Large intestine (tissue), 3 donors: ENCODE measurements at regions not wholly inside any gene's neighbourhood (a gene's known extent, or its start where the extent isn't known, plus 50 kb on each side); places are given as distances from the start of the nearest gene placed in this dataset.
A peak's percentile ranks its signal among the peaks of the same experiment; 100 is the strongest.

Source experiments
- DNase-seq, 2 donors: peaks; one replicate each; pipeline versions ENCODE4 v3.0.0 to v3.0.0-alpha.2; 2013
- H3K27ac ChIP-seq: one replicate; pipeline ENCODE4 v1.5.1; 2013; ENCODE audit warnings: low read length
- H3K27me3 ChIP-seq: 2 replicates; pipeline ENCODE4 v1.6.1; 2013; ENCODE audit warnings: low read length; ENCODE audit not compliant: control insufficient read depth, insufficient read depth
- H3K36me3 ChIP-seq: 2 replicates; pipeline ENCODE4 v1.6.1; 2013; ENCODE audit warnings: low read length; ENCODE audit not compliant: control insufficient read depth, insufficient read depth
- H3K4me1 ChIP-seq: one replicate; pipeline ENCODE4 v1.6.1; 2013; ENCODE audit warnings: low read length; ENCODE audit not compliant: control insufficient read depth, insufficient read depth
- H3K4me3 ChIP-seq: one replicate; pipeline ENCODE4 v1.5.1; 2013; ENCODE audit warnings: low read length
- H3K9me3 ChIP-seq: one replicate; pipeline ENCODE4 v1.6.1; 2013; ENCODE audit warnings: mild to moderate bottlenecking, low read depth, low read length, moderate library complexity; ENCODE audit not compliant: control insufficient read depth
- WGBS: methylation state at CpG from one replicate; pipeline ENCODE4 v1.1.5; 2013; ENCODE audit warnings: low lambda C conversion rate; ENCODE audit not compliant: insufficient coverage; 5-methylcytosine and 5-hydroxymethylcytosine counted together

DNA sequence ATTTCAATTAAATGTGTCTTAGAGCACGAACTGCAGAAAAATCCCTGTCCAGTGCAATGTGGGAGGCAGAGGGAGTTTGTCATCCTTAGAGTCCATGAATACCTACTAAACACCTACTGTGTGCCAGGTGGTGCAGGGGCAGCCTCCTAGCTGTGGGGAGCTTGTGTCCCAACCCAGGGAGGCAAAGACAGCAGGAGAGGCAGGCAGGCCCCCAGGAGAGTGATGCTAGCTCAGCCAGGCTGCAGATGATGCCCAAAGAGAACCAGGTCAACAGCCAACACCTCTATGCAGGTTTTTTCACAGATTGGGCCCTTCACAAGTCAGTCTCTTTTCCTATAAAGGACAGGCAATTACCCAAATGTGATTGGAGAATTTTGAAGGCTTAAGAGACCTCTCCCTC, 108.2 kb upstream of the UQCRFS1 start:
- Histone ChIP-seq H3K9me3 (no peaks in the 10 kb centered on the region), H3K27me3 (no peaks in the 10 kb centered on the region), H3K27ac (no peak overlapping the region), H3K4me1 (no peaks in the 10 kb centered on the region), H3K36me3 (no peaks in the 10 kb centered on the region), H3K4me3 (no peak overlapping the region)
- no CpG with 5 or more reads among the region's 1 CpG for WGBS
- no peak for DNase-seq

DNA sequence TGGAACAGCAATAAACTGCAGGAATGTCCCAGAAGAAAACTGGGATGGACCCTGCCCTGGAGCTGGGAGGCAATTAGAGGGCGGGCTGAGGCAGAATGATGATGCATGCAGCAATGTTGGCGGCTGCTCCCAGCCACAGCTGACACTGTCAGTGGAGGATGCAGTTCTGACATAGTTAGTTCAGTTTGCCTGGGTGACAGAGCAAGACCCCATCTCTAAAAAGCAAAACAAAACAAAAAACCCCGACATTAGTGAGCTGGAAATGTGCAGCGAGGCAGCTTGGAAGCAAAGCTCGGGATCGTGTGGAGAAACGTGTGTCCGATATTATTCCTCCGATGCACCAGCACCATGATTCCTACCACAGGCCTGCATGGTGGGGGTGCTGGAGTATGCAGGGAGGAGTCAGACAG, 110.1 kb upstream of the UQCRFS1 start:
- Histone ChIP-seq H3K27ac (no peak overlapping the region), H3K9me3 (no peaks in the 10 kb centered on the region), H3K4me1 (no peaks in the 10 kb centered on the region), H3K36me3 (no peaks in the 10 kb centered on the region), H3K4me3 (no peak overlapping the region), H3K27me3 (no peaks in the 10 kb centered on the region)
- no peak for DNase-seq
- no CpG with 5 or more reads among the region's 9 CpGs for WGBS

DNA sequence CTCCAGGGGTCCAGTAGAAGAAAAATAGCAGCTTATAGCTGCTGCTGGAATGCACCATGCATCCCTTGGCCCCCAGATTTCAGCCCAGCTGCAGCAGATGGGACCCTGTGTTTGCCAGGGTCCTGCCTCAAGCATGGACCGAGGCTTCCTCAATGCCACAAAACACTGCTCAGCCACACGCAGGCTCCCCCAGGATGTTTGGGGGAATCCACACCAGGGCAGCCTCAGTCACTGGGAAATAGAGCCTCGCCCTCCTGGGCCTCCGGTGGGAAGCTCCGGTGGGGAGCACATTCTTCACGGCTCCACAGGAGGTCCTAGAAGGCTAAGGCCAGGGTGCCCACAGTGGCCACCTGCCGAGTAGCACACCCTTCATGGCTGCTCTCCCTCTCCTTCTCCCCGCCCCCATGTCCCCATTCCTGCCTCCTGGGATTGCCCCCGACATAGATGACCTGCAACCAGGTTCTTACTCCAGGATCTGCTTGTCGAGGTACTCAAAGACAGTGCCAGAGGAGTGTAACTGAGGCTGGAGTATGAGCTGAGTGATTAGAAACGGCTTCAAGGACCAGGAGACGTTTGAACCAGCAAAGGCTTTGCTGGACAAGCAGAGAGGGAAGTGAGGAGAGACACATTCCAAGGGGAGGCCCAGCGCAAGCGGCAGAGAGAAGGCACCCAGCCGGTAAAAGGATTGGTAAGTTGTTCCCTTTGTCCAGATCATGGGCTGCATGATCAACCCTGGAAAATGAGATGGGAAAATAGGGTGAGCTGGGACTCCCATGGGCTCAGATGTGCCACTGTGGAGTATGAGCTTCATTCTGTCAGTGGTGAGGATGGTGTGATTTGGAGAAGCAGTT, 110.7 kb upstream of the UQCRFS1 start:
- H3K4me1 ChIP-seq, result no peaks in the 10 kb centered on the region
- WGBS, result 40% methylated on average over 3 of the region's 15 CpGs
- no peaks in the 10 kb centered on the region for H3K27me3 ChIP-seq
- DNase-seq, result no peak
- H3K9me3 ChIP-seq, result no peaks in the 10 kb centered on the region
- no peaks in the 10 kb centered on the region for H3K36me3 ChIP-seq
- no peak overlapping the region for H3K27ac ChIP-seq
- H3K4me3 ChIP-seq, result no peak overlapping the region

DNA sequence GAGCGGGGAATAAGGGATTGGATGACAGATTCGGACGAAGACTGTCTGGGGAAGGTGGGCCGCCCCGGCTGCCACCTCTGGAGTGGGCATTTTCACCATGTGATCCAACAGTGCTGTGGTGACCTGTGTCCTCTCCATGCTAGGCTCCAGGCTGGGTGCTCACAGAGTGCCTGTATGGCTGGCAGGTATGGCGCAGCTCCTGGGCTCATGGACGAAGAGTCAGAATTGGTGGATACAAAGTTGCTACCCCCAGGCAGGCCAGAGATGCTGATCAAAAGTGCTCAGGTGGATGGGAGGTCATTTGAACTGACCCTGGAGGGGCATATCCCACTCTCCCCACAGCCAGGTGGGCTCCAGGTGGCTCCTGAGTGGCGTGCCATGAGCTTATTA, 111.3 kb upstream of the UQCRFS1 start:
- Histone ChIP-seq H3K27me3 (no peaks in the 10 kb centered on the region), H3K9me3 (no peaks in the 10 kb centered on the region), H3K4me3 (no peak overlapping the region), H3K36me3 (no peaks in the 10 kb centered on the region), H3K27ac (no peak overlapping the region), H3K4me1 (no peaks in the 10 kb centered on the region)
- WGBS, result no CpG with 5 or more reads among the region's 8 CpGs
- no peak for DNase-seq

DNA sequence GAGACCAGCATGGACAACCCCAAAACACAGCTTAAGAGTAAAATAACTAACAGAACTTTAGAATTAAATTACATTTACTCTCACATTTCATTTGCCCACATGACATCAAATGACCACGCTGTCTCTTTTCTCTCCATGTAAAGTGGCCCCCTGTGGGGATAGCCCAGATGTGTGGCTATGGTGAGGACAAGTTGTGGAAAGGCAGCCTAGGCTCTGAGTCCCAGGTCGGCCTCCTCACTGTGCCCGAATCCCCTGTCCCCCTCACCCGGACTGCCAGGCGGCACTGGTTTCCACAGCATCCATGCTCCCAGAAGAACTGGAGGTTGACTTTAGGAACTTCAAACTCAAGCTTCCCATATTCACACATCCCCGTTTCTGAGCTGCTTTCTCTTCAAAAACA, 111.8 kb upstream of the UQCRFS1 start:
- no peak for DNase-seq
- no peak overlapping the region for H3K27ac ChIP-seq
- no peaks in the 10 kb centered on the region for H3K27me3 ChIP-seq
- no peak overlapping the region for H3K4me3 ChIP-seq
- no CpG with 5 or more reads among the region's 6 CpGs for WGBS
- H3K4me1 ChIP-seq, result no peaks in the 10 kb centered on the region
- H3K36me3 ChIP-seq, result no peaks in the 10 kb centered on the region
- H3K9me3 ChIP-seq, result no peaks in the 10 kb centered on the region

DNA sequence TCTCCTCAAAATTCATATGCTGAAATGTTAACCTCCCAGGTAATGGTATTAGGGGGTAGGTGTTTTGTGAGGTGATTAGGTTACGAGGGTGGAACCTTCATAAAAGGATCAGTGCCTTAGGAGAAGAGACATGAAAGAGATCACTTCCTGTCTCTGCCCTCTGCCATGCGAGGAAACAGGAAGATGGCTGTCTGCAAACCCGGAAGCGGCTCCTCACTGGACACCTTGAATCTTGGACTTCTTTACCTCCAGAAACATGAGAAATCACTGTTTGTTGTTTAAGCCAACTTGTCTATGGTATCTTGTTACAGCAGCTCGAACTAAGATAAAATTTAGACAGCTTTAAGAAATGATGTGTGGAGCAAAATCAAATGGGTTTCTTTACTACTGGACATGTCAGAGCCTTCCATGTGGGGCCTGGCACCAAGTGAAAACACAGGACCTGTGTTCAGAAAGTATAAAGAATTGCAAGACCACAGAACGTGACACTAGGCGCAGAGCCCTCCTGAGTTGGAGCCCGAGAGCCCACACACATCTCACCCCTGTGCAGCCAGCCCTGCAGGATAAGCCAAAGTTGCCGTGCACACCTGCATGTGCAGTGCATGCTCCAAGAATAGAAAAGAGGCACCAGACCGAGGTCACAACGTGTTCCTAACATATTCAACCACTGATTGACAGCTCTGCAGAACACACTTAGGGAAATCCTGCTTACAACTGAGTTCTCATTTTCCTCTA, 112.5 kb upstream of the UQCRFS1 start:
- no peaks in the 10 kb centered on the region for H3K9me3 ChIP-seq
- no peaks in the 10 kb centered on the region for H3K4me1 ChIP-seq
- no peak for DNase-seq
- H3K4me3 ChIP-seq, result no peak overlapping the region
- no peaks in the 10 kb centered on the region for H3K36me3 ChIP-seq
- H3K27me3 ChIP-seq, result no peaks in the 10 kb centered on the region
- no peak overlapping the region for H3K27ac ChIP-seq
- no CpG with 5 or more reads among the region's 11 CpGs for WGBS

DNA sequence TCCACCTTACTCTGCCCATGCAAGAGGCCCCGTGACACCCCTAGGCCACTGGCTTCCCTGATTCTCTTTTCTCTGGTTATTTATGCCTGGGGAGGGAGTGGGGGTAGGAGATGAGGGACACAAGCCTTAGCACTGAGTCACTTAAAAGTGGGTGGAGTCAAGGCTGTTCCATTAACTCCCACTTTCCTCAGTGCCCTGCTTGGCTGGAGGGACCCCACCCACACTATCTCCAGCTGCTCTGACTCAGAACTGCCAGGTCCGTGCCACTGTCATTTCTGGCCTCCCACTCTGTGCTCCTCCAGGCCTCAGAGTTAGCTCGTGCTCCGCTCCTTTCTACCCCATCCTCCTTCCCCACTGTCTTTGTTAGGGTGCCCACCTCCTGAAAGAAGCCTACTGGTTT, 113.4 kb upstream of the UQCRFS1 start:
- Histone ChIP-seq H3K27ac (no peak overlapping the region), H3K9me3 (no peaks in the 10 kb centered on the region), H3K4me3 (no peak overlapping the region), H3K27me3 (no peaks in the 10 kb centered on the region), H3K4me1 (no peaks in the 10 kb centered on the region), H3K36me3 (no peaks in the 10 kb centered on the region)
- WGBS, result no CpG with 5 or more reads among the region's 4 CpGs
- DNase-seq, result no peak

DNA sequence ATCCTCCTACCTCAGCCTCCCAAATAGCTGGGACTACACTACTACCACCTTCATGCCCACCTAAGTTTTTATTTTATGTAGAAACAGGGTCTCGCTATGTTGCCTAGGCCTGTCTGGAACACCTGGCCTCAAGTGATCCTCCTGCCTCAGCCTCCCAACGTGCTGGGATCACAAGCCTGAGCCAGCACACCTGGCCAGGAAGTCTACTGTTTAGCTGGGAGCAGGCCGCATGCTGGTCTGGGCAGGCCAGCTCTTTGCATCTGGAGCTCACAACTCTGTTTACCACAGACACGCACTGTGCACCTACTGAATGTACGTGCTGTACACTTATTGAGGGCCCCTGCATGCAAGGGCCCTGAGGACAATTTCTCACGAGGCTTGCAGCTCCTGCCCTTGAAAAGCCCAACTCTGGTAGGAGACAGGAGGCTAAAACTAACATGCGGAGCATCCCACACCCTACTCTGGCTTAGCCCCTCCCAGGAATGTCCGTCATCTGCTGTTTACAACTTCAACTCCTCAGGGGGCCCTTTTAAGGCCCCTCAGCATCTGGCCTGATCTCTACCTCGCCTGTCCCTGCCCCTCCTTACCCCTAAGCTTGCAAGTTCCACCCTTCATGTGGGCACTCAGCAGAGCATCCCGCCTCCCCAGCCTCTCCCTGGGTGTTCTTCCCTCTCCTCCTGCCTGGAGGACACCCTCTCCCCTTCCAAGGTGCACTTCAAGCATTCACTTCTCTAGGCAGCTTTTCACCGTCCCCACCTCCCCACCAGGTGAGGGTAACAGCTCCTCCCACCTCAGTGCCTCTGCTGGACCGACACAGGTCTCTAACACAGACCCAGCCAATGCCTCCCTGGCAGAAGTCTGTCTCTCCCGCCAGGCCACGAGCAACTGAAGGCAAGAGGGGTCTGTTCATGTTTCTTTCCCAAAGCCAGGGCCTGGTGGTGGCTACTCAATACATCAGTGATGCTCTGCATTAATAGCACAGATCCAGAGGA, 114.2 kb upstream of the UQCRFS1 start:
- Histone ChIP-seq H3K36me3 (no peaks in the 10 kb centered on the region), H3K4me1 (no peaks in the 10 kb centered on the region), H3K9me3 (no peaks in the 10 kb centered on the region), H3K27me3 (no peaks in the 10 kb centered on the region), H3K27ac (no peak overlapping the region), H3K4me3 (no peak overlapping the region)
- no CpG with 5 or more reads among the region's 14 CpGs for WGBS
- DNase-seq, result no peak

DNA sequence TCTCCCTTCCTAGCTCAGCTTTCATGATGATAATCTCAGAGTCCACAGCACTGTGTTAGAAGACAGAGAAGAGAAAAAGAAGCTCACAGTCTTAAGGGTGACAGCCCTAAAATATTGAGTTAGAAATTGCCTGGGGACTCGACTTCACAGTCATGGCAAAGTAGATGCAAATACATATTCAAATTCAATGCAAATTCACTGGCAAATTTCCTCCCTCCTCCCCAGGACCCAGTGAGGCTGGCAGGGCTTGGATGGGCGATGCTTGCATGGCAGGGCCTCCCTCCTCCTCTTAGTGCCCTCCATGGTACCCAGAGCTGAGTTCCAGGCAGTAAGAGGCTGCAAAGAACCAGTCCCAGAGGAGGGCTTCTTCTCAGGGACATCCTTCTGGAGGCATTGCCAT, 115.6 kb upstream of the UQCRFS1 start:
- Histone ChIP-seq H3K27me3 (no peaks in the 10 kb centered on the region), H3K9me3 (no peaks in the 10 kb centered on the region), H3K27ac (no peak overlapping the region), H3K4me3 (no peak overlapping the region), H3K4me1 (no peaks in the 10 kb centered on the region), H3K36me3 (no peaks in the 10 kb centered on the region)
- no CpG with 5 or more reads among the region's 2 CpGs for WGBS
- DNase-seq, result no peak

DNA sequence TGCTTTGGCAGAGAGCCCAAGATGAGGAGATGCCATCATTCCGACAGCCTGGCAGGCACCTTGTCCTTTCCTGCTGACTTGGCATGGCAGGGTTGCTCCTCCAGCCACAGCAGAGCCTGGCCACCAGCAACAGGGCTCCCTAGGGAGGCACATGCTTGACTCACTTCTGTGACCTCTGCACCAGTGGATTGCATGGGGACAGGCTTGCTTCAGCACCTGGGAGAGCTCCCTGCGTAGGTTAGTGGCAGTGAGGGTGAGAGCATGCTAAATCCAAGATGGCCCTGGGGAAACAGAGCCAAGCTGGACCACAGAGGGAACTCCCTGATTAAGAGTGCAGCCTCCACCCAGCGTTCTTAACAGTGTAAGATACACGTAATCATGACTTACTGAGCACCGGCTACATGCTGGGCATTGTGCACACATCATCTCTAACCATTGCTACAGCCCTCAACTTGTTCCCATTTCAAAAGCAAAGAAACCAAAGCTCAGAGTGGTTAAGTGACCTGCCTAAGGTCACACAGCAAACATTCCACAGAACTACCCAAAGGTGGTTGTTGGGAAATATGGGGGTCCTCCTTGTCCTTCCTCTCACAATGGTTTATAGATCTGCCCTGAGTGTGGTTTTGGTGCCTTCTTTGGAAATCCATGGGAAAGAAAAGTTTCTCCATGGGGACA, 116.6 kb upstream of the UQCRFS1 start:
- no peaks in the 10 kb centered on the region for H3K4me1 ChIP-seq
- no peaks in the 10 kb centered on the region for H3K27me3 ChIP-seq
- no peak overlapping the region for H3K27ac ChIP-seq
- peak in 1 of 2 donors; percentile 24 for DNase-seq
- no peaks in the 10 kb centered on the region for H3K36me3 ChIP-seq
- no peaks in the 10 kb centered on the region for H3K9me3 ChIP-seq
- H3K4me3 ChIP-seq, result no peak overlapping the region
- no CpG with 5 or more reads among the region's 5 CpGs for WGBS
